Endothelial cell (in vitro differentiated cells): ENCODE measurements at regions not wholly inside any gene's neighbourhood (a gene's known extent, or its start where the extent isn't known, plus 50 kb on each side); places are given as distances from the start of the nearest gene placed in this dataset.

Source experiments
- DNase-seq: peaks from one replicate; pipeline ENCODE4 v3.0.0; 2021; ENCODE audit warnings: low spot score
- H3K27ac Mint-ChIP-seq: one replicate; pipeline ENCODE4 v1.8.0; 2021; ENCODE audit warnings: mixed read lengths, inconsistent platforms; ENCODE audit not compliant: unreplicated experiment
- H3K27me3 Mint-ChIP-seq: one replicate; pipeline ENCODE4 v1.8.0; 2021; ENCODE audit warnings: mild to moderate bottlenecking, moderate library complexity, mixed read lengths, inconsistent platforms; ENCODE audit not compliant: unreplicated experiment
- H3K36me3 Mint-ChIP-seq: one replicate; pipeline ENCODE4 v1.8.0; 2021; ENCODE audit warnings: mild to moderate bottlenecking, low read depth, mixed read lengths, inconsistent platforms; ENCODE audit not compliant: unreplicated experiment
- H3K4me1 Mint-ChIP-seq: one replicate; pipeline ENCODE4 v1.8.0; 2021; ENCODE audit warnings: mild to moderate bottlenecking, mixed read lengths, inconsistent platforms; ENCODE audit not compliant: unreplicated experiment
- H3K4me3 Mint-ChIP-seq: one replicate; pipeline ENCODE4 v1.8.0; 2021; ENCODE audit warnings: mild to moderate bottlenecking, mixed read lengths, inconsistent platforms; ENCODE audit not compliant: unreplicated experiment
- H3K9me3 Mint-ChIP-seq: one replicate; pipeline ENCODE4 v1.8.0; 2021; ENCODE audit warnings: mixed read lengths, inconsistent platforms; ENCODE audit not compliant: unreplicated experiment
- TF ChIP-seq, protein P1 (sequence below): fragments of 200-600 bp; sonication (generic); IDR thresholded peaks from one replicate; pipeline ENCODE4 v1.5.0; 2021; ENCODE audit warnings: antibody characterized with exemption; ENCODE audit not compliant: unreplicated experiment

- DNase-seq, result no peak
- H3K4me3 Mint-ChIP-seq, result no peak overlapping the region
- H3K4me1 Mint-ChIP-seq, result peaks cover 8% of the 10 kb centered on the region
- no peaks in the 10 kb centered on the region for H3K36me3 Mint-ChIP-seq
- H3K27ac Mint-ChIP-seq, result no peak overlapping the region
- TF ChIP-seq, protein P1, sequence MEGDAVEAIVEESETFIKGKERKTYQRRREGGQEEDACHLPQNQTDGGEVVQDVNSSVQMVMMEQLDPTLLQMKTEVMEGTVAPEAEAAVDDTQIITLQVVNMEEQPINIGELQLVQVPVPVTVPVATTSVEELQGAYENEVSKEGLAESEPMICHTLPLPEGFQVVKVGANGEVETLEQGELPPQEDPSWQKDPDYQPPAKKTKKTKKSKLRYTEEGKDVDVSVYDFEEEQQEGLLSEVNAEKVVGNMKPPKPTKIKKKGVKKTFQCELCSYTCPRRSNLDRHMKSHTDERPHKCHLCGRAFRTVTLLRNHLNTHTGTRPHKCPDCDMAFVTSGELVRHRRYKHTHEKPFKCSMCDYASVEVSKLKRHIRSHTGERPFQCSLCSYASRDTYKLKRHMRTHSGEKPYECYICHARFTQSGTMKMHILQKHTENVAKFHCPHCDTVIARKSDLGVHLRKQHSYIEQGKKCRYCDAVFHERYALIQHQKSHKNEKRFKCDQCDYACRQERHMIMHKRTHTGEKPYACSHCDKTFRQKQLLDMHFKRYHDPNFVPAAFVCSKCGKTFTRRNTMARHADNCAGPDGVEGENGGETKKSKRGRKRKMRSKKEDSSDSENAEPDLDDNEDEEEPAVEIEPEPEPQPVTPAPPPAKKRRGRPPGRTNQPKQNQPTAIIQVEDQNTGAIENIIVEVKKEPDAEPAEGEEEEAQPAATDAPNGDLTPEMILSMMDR, result no peak
- no peaks in the 10 kb centered on the region for H3K27me3 Mint-ChIP-seq
- no peaks in the 10 kb centered on the region for H3K9me3 Mint-ChIP-seq
These were observed 202.8 kb upstream of the RND3 start for GRCh38 chr2:150690261-150690660.

DNA sequence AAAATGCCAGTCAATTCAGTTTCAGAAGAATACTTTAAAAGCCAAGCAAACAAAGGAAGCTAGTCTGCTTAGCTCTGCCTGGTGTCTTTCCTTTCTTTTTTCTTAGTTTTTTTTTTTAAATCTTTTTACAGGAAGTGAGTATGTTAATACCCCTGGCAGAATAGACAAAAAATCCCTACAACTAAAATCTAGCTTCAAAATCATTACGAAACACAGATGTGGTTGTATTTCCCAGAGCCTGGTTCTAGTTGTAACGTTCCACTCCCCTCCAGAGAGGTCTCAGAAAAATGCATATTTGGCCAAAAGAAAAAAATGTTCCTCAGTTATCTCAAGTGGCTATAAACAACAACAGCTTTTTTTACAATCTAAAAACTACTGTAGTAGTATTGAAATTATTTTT, 202.1 kb upstream of the RND3 start:
- Mint-ChIP-seq H3K4me1 (peaks cover 8% of the 10 kb centered on the region), H3K4me3 (no peak overlapping the region), H3K9me3 (no peaks in the 10 kb centered on the region), H3K27me3 (no peaks in the 10 kb centered on the region), H3K27ac (no peak overlapping the region), H3K36me3 (no peaks in the 10 kb centered on the region)
- TF ChIP-seq, protein P1, result no peak
- DNase-seq, result no peak

GRCh38 chr2:150688016-150688415, 200.5 kb upstream of the RND3 start:
- DNase-seq, result no peak
- Mint-ChIP-seq H3K4me3 (no peak overlapping the region), H3K9me3 (no peaks in the 10 kb centered on the region), H3K4me1 (peaks cover 8% of the 10 kb centered on the region), H3K27me3 (no peaks in the 10 kb centered on the region), H3K27ac (no peak overlapping the region), H3K36me3 (no peaks in the 10 kb centered on the region)
- TF ChIP-seq, protein P1, result no peak

DNA sequence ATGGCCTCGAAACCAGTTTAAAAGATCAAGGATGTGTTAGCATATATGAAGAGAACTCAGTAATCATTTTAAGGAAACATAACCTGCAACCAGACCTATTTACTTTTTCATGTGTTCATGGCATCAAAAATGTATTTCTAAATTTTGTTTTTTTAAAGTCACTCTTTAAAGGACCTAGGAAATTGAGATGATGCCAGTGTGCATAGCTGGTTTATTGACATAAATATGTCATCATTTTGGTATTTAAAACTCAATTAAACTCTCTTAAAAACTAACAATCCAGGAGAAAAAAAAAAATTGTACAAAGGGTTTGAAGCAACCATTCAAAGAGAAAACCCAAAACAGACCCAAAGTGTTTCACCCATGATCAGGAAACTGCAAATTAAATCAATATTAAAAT, 198.9 kb upstream of the RND3 start:
- H3K4me1 Mint-ChIP-seq, result peaks cover 8% of the 10 kb centered on the region

GRCh38 chr2:150681120-150681804, 193.8 kb upstream of the RND3 start:
- Mint-ChIP-seq H3K36me3 (no peaks in the 10 kb centered on the region), H3K27me3 (no peaks in the 10 kb centered on the region), H3K27ac (no peak overlapping the region), H3K4me3 (no peak overlapping the region), H3K4me1 (peaks cover 7% of the 10 kb centered on the region), H3K9me3 (no peaks in the 10 kb centered on the region)
- TF ChIP-seq, protein P1, result no peak
- no peak for DNase-seq

More for the DNA sequence above, 198.9 kb upstream of the RND3 start:
- no peaks in the 10 kb centered on the region for H3K9me3 Mint-ChIP-seq
- H3K4me3 Mint-ChIP-seq, result no peak overlapping the region
- H3K27me3 Mint-ChIP-seq, result no peaks in the 10 kb centered on the region
- H3K36me3 Mint-ChIP-seq, result no peaks in the 10 kb centered on the region
- no peak overlapping the region for H3K27ac Mint-ChIP-seq
- DNase-seq, result no peak
- TF ChIP-seq, protein P1, result no peak
